Testis (tissue), 2 donors: ENCODE measurements at regions not wholly inside any gene's neighbourhood (a gene's known extent, or its start where the extent isn't known, plus 50 kb on each side); places are given as distances from the start of the nearest gene placed in this dataset.
"Not testable (repeated sequence)": the region's sequence is repeated elsewhere in the genome, so short reads cannot be mapped to it uniquely, and the experiment has no call there.

ENCODE experiments used
- DNase-seq: peaks from one replicate; pipeline ENCODE4 v3.0.0-alpha.2; 2019
- H3K27ac ChIP-seq, 2 donors: fragments of 200-600 bp; sonication (generic); one replicate each; pipeline ENCODE4 v1.5.1; 2019
- H3K27me3 ChIP-seq: fragments of 200-600 bp; sonication (generic); one replicate; pipeline ENCODE4 v1.5.1; 2019
- H3K36me3 ChIP-seq: fragments of 200-600 bp; sonication (generic); one replicate; pipeline ENCODE4 v1.5.1; 2017; ENCODE audit warnings: low read depth; ENCODE audit errors: missing control alignments
- H3K4me1 ChIP-seq: fragments of 200-600 bp; sonication (generic); one replicate; pipeline ENCODE4 v1.5.1; 2019
- H3K4me3 ChIP-seq, 2 donors: fragments of 200-600 bp; sonication (generic); one replicate each; pipeline ENCODE4 v1.5.1; 2017 to 2019
- H3K9me3 ChIP-seq: fragments of 200-600 bp; sonication (generic); one replicate; pipeline ENCODE4 v1.5.1; 2017
- POLR2A ChIP-seq: fragments of 450-650 bp; IDR thresholded peaks from one replicate; pipeline ENCODE4 v1.6.1; 2017; ENCODE audit warnings: antibody characterized with exemption, mild to moderate bottlenecking, moderate library complexity
- WGBS, 2 donors: methylation state at CpG; one replicate each; pipeline ENCODE4 v1.1.5; 2018; 5-methylcytosine and 5-hydroxymethylcytosine counted together
- intact Hi-C: fragments of 100-400 bp; cut with DNase I; formaldehyde crosslinking; loops from one replicate; pipeline ENCODE4 v1.15.1; 2023; ENCODE audit warnings: low total_unique reads
- TF ChIP-seq, protein P1 (sequence below), 3 experiments: fragments of 450-650 bp in 2 of 3; fragments of 200-600 bp in 1 of 3; sonication (generic) in 1 of 3; IDR thresholded peaks; one replicate each; pipeline ENCODE4 v1.5.1; 2016 to 2019; ENCODE audit warnings: antibody characterized with exemption in 3 of 3, mild to moderate bottlenecking in 2 of 3, moderate library complexity in 1 of 3

DNA sequence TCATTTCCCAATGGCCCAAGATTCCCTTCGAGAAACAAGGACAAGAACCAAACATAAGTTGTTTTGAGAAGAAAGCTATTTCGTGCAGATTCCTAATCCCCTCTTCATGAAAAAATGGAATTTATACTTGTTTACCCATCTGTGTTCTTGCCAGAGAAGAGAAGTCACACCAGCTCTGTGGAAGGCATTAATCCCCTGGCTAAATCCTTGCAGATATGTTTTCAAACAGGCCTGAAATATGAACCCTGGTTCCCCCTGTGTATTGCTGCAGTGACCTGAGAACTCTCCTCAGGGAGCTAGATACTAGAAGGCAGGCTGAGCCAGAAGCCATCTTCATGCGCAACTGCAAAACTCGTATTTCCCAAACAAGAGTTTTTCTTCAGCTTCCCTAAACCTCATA lies 337.7 kb downstream of the NEK10 start:
- Histone ChIP-seq H3K4me3 (no peak overlapping the region), H3K4me1 (no peaks in the 10 kb centered on the region), H3K27me3 (no peaks in the 10 kb centered on the region), H3K36me3 (no peaks in the 10 kb centered on the region), H3K9me3 (no peaks in the 10 kb centered on the region), H3K27ac (no peak overlapping the region)
- intact Hi-C loops = no loop called here
- no peak for DNase-seq
- TF ChIP-seq, protein P1, sequence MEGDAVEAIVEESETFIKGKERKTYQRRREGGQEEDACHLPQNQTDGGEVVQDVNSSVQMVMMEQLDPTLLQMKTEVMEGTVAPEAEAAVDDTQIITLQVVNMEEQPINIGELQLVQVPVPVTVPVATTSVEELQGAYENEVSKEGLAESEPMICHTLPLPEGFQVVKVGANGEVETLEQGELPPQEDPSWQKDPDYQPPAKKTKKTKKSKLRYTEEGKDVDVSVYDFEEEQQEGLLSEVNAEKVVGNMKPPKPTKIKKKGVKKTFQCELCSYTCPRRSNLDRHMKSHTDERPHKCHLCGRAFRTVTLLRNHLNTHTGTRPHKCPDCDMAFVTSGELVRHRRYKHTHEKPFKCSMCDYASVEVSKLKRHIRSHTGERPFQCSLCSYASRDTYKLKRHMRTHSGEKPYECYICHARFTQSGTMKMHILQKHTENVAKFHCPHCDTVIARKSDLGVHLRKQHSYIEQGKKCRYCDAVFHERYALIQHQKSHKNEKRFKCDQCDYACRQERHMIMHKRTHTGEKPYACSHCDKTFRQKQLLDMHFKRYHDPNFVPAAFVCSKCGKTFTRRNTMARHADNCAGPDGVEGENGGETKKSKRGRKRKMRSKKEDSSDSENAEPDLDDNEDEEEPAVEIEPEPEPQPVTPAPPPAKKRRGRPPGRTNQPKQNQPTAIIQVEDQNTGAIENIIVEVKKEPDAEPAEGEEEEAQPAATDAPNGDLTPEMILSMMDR (IDR thresholded peaks at IDR 0.05) = no peak
- no peak for TF ChIP-seq POLR2A
- WGBS, 2 donors = 63 to 75% methylated on average over 4 of the region's 4 CpGs

DNA sequence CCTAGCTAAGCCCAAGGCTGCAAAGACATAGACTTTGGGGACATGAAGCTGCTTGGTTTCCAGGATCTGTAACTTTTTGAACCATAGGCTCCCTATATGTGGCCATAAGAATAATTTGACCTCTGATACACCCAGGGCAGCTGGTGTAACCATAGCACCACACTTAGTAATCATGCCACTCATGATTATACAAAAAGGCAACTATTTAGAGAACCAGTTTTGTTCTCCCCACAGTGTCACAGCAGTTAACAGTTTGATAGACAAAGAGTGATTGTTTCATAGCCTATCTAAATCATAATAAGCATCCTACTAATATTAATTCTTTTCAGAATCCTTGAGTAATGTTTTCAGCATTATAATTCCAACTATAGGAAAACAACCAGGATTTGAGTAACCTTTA lies 334.9 kb downstream of the NEK10 start:
- TF ChIP-seq POLR2A = no peak
- TF ChIP-seq, protein P1 (IDR thresholded peaks at IDR 0.05) = no peak
- H3K36me3 ChIP-seq = no peaks in the 10 kb centered on the region
- H3K4me3 ChIP-seq = no peak overlapping the region
- no peak overlapping the region for H3K27ac ChIP-seq
- intact Hi-C loops = no loop called here
- H3K4me1 ChIP-seq = no peaks in the 10 kb centered on the region
- H3K27me3 ChIP-seq = no peaks in the 10 kb centered on the region
- H3K9me3 ChIP-seq = no peaks in the 10 kb centered on the region
- DNase-seq = no peak

DNA sequence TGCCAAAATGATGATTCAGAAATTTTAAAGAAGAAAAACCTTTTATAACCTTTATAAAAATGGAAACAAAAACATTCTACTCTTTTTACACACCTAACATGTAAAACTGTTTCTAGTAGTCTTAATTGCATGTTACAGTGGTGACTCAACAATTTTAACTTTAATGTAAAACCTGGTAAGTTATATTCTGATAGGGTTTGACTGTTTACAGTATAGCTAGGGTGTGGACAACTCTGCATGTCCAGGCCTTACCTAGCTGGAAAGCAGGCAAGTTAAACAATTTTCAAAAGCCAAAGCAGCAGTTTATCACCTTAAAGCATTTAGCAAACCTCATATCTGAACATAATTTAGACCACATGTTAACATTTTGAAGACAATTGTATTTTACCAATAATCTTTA lies 328.5 kb downstream of the NEK10 start:
- Histone ChIP-seq H3K27me3 (no peaks in the 10 kb centered on the region), H3K4me1 (no peaks in the 10 kb centered on the region), H3K9me3 (no peaks in the 10 kb centered on the region), H3K4me3 (no peak overlapping the region), H3K27ac (no peak overlapping the region), H3K36me3 (no peaks in the 10 kb centered on the region)
- TF ChIP-seq, protein P1 (IDR thresholded peaks at IDR 0.05) = no peak
- no peak for TF ChIP-seq POLR2A
- intact Hi-C loops = no loop called here
- no peak for DNase-seq

DNA sequence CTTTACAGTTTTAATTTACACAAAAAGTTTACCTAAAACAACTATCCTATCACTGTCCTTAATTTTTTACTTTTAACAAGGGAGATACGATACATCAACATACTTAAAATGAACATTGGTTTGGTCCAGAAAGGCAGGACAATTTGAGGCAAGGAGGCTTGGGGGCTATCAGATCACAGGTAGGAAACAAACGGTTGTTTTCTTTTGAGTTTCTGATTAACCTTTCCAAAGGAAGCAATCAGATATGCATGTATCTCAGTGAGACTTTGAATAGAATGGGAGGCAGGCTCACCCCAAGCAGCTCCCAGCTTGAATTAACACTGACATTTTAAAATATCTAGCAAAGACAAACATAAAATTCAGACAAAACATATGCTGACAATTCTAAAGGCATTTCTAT lies 326.6 kb downstream of the NEK10 start:
- intact Hi-C loops, H3K4me1 ChIP-seq, DNase-seq, H3K27me3 ChIP-seq, H3K4me3 ChIP-seq, H3K36me3 ChIP-seq, H3K9me3 ChIP-seq, H3K27ac ChIP-seq: not testable (repeated sequence)
- 62 to 73% methylated on average over 2 of the region's 2 CpGs for WGBS, 2 donors

DNA sequence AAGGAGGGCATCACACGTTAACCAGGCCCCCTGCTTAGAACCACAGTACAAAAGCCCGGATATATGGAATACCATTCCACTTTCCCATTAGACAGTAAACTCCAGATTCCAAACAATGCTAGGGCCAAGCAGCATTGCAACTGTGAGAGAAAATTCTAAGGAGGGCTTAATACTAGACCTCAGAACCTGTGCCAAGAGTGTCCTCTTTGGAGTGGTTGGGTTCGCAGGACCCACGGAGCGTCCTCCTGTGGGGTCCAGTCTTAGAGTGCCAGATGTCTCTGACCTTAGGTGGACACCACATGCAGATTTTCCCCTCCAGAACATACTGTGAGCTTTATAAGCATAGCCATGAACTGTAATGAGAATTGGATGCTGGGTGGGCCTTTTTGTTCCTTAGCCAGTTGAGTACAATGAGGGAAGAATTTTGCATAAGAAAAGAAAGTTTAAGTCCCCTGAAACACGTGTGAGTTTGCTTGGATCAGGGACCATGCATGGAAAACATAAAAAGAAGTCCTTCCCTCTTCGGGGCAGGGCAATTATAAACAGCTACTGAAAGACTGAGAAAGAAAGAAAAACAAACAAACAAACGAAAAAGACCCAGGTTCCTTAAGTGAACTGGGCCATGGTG lies 325.7 kb downstream of the NEK10 start:
- no peaks in the 10 kb centered on the region for H3K4me1 ChIP-seq
- TF ChIP-seq, protein P1 (IDR thresholded peaks at IDR 0.05) = no peak
- TF ChIP-seq POLR2A = no peak
- no peaks in the 10 kb centered on the region for H3K36me3 ChIP-seq
- no peak overlapping the region for H3K4me3 ChIP-seq
- intact Hi-C loops = no loop called here
- 41 to 52% methylated on average over 8 of the region's 8 CpGs for WGBS, 2 donors
- H3K27me3 ChIP-seq = no peaks in the 10 kb centered on the region
- no peak for DNase-seq
- no peak overlapping the region for H3K27ac ChIP-seq
- H3K9me3 ChIP-seq = no peaks in the 10 kb centered on the region
